ENCODE measurements at regions not wholly inside any gene's neighbourhood (a gene's known extent, or its start where the extent isn't known, plus 50 kb on each side); places are given as distances from the start of the nearest gene placed in this dataset.

GRCh38 chr1:229111703-229112319 lies 159.1 kb upstream of the RAB4A start:
- DNase-seq (ENCODE audit: low read depth): no peak

- DNase-seq (ENCODE audit: low read depth): no peak
These were observed 157.9 kb upstream of the RAB4A start for GRCh38 chr1:229112832-229113548.

- DNase-seq (ENCODE audit: low read depth): no peak
These were observed 156.6 kb upstream of the RAB4A start for GRCh38 chr1:229114315-229114714.

GRCh38 chr1:229114850-229115365 lies 156.0 kb upstream of the RAB4A start:
- no peak for DNase-seq (ENCODE audit: low read depth)

- no peak for DNase-seq (ENCODE audit: low read depth)
These were observed 154.8 kb upstream of the RAB4A start for GRCh38 chr1:229116114-229116513.

GRCh38 chr1:229117664-229118300 lies 153.1 kb upstream of the RAB4A start:
- no peak for DNase-seq (ENCODE audit: low read depth)

GRCh38 chr1:229118477-229119061 lies 152.3 kb upstream of the RAB4A start:
- no peak for DNase-seq (ENCODE audit: low read depth)

- no peak for DNase-seq (ENCODE audit: low read depth)
These were observed 151.8 kb upstream of the RAB4A start for GRCh38 chr1:229119161-229119560.

GRCh38 chr1:229119876-229120275 lies 151.0 kb upstream of the RAB4A start:
- DNase-seq (ENCODE audit: low read depth): no peak

GRCh38 chr1:229121845-229122436 lies 149.0 kb upstream of the RAB4A start:
- DNase-seq (ENCODE audit: low read depth): no peak

- no peak for DNase-seq (ENCODE audit: low read depth)
These were observed 148.3 kb upstream of the RAB4A start for GRCh38 chr1:229122606-229123005.

- no peak for DNase-seq (ENCODE audit: low read depth)
These were observed 146.8 kb upstream of the RAB4A start for GRCh38 chr1:229124116-229124515.

GRCh38 chr1:229124520-229125124 lies 146.3 kb upstream of the RAB4A start:
- DNase-seq (ENCODE audit: low read depth): no peak

GRCh38 chr1:229127301-229127700 lies 143.6 kb upstream of the RAB4A start:
- no peak for DNase-seq (ENCODE audit: low read depth)

- no peak for DNase-seq (ENCODE audit: low read depth)
These were observed 142.8 kb upstream of the RAB4A start for GRCh38 chr1:229128066-229128608.

GRCh38 chr1:229129301-229130027 lies 141.4 kb upstream of the RAB4A start:
- DNase-seq (ENCODE audit: low read depth): no peak

- no peak for DNase-seq (ENCODE audit: low read depth)
These were observed 140.8 kb upstream of the RAB4A start for GRCh38 chr1:229130028-229130668.

GRCh38 chr1:229131243-229132105 lies 139.4 kb upstream of the RAB4A start:
- DNase-seq (ENCODE audit: low read depth): no peak

- DNase-seq (ENCODE audit: low read depth): no peak
These were observed 138.8 kb upstream of the RAB4A start for GRCh38 chr1:229132106-229132443.

GRCh38 chr1:229132706-229133105 lies 138.2 kb upstream of the RAB4A start:
- no peak for DNase-seq (ENCODE audit: low read depth)
